ENCODE measurements at regions not wholly inside any gene's neighbourhood (a gene's known extent, or its start where the extent isn't known, plus 50 kb on each side); places are given as distances from the start of the nearest gene placed in this dataset.

DNA sequence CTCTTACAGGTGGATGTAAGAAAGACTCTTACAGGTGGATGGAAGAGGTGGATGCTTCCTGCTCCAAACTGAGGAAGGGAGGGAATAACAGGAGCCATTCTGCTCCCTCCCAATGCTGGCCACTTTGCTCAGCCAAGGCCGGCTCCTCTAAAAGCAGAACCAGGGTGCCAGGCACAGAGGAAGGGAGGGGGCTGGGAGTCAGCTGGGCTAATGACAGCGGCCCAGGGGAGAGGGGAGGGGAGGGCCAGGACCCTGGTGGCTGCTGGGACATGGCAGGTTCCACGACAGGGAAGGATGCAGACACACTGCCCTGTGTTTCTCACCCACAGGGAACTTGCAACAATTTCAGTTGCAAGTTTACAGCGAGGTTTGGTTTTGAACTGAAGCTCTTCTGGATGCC, 173.4 kb downstream of the ANAPC1 start:
- TF ChIP-seq NFIC (IDR thresholded peaks at IDR 0.05) (no peak), CREB1 (IDR thresholded peaks at IDR 0.05; ENCODE audit: low read depth) (no peak), EP300 (IDR thresholded peaks at IDR 0.05; ENCODE audit: borderline replicate concordance) (no peak), TAF1 (IDR thresholded peaks at IDR 0.05; ENCODE audit: low read depth) (no peak), CEBPB (IDR thresholded peaks at IDR 0.05) (no peak), TCF12 (IDR thresholded peaks at IDR 0.05; ENCODE audit: low read depth) (no peak), YY1 (IDR thresholded peaks at IDR 0.05; ENCODE audit: low read depth) (no peak), ZBTB7A (IDR thresholded peaks at IDR 0.05; ENCODE audit: low read depth) (no peak), RAD21 (IDR thresholded peaks at IDR 0.05; ENCODE audit: low read depth) (no peak), EGR1 (IDR thresholded peaks at IDR 0.05) (no peak)
- TF ChIP-seq, protein P1, sequence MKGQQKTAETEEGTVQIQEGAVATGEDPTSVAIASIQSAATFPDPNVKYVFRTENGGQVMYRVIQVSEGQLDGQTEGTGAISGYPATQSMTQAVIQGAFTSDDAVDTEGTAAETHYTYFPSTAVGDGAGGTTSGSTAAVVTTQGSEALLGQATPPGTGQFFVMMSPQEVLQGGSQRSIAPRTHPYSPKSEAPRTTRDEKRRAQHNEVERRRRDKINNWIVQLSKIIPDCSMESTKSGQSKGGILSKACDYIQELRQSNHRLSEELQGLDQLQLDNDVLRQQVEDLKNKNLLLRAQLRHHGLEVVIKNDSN (IDR thresholded peaks at IDR 0.05), result no peak

Data from Ishikawa (cell line).